HCT116 (cell line): ENCODE measurements at regions not wholly inside any gene's neighbourhood (a gene's known extent, or its start where the extent isn't known, plus 50 kb on each side); places are given as distances from the start of the nearest gene placed in this dataset.

ENCODE experiments used
- ATAC-seq: fragments of 200-7000 bp; cut with Tn5 transposase; 2 replicates; pipeline ENCODE4 v1.9.1; 2020; ENCODE audit warnings: mild to moderate bottlenecking, moderate library complexity
- BruUV-seq: library from RNA; stranded (reverse); fragments of 400-500 nt; replicated peaks from 2 replicates; lab custom pipeline; 2021; lab: Mats Ljungman, UMichigan
- CTCF ChIA-PET: fragments of 300-600 bp; sonication (Branson Sonifier 250); formaldehyde crosslinking; loops from one replicate; lab custom pipeline; 2021; ENCODE audit warnings: antibody characterized with exemption; lab: Charles Lee
- POLR2A ChIA-PET: fragments of 300-600, 350-600 bp; sonication (Branson Sonifier 250); formaldehyde crosslinking; loops from one replicate; lab custom pipeline; 2021; ENCODE audit warnings: antibody characterized with exemption; lab: Charles Lee
- RAD21 ChIA-PET, 2 experiments: fragments of 300-600 bp; sonication (Branson Sonifier 250); formaldehyde crosslinking; loops; one replicate each; lab custom pipeline; 2023; ENCODE audit warnings: low total read pairs in 2 of 2; ENCODE audit not compliant: uncharacterized antibody in 2 of 2, unreplicated experiment in 2 of 2, low non-redundant PET in 1 of 2; lab: Charles Lee
- DNase-seq: peaks from one replicate; pipeline ENCODE4 v3.0.0-alpha.2; 2010; ENCODE audit warnings: low read depth, low spot score
- H2AFZ ChIP-seq: fragments of 200-600 bp; shearing (Covaris generic), sonication (generic); 2 replicates; pipeline ENCODE4 v1.6.1; 2017; ENCODE audit warnings: low read depth, mixed run types, mixed read lengths, antibody characterized with exemption, low read length; ENCODE audit not compliant: poor library complexity, severe bottlenecking
- H3K27ac ChIP-seq: 2 replicates; pipeline ENCODE4 v1.5.1; 2012; ENCODE audit warnings: low read depth, low read length
- H3K27me3 ChIP-seq: fragments of 200-600 bp; sonication (generic); 2 replicates; pipeline ENCODE4 v1.6.1; 2016; ENCODE audit warnings: mixed run types, low read length, mixed read lengths; ENCODE audit not compliant: insufficient read depth
- H3K36me3 ChIP-seq, 2 experiments: fragments of 200-500 bp in 1 of 2; fragments of 200-600 bp in 1 of 2; sonication (Bioruptor generic) in 1 of 2; sonication (generic) in 1 of 2; 2 replicates each; pipeline versions ENCODE4 v1.5.1 to v1.6.1; 2014 to 2016; ENCODE audit warnings: low read length in 2 of 2, inconsistent platforms in 1 of 2, mixed read lengths in 1 of 2, mixed run types in 1 of 2; ENCODE audit not compliant: insufficient read depth in 2 of 2, control insufficient read depth in 1 of 2
- H3K4me1 ChIP-seq, 2 experiments: fragments of 200-600 bp in 1 of 2; sonication (generic) in 1 of 2; 2 replicates each; pipeline versions ENCODE4 v1.5.1 to v1.6.1; 2012 to 2017; ENCODE audit warnings: low read length in 2 of 2, inconsistent platforms in 1 of 2, mild to moderate bottlenecking in 1 of 2, mixed read lengths in 1 of 2, mixed run types in 1 of 2, moderate library complexity in 1 of 2; ENCODE audit not compliant: insufficient read depth in 2 of 2, control insufficient read depth in 1 of 2
- H3K4me2 ChIP-seq: fragments of 200-600 bp; sonication (generic); 2 replicates; pipeline ENCODE4 v1.6.1; 2017; ENCODE audit warnings: mixed run types, low read length, mixed read lengths
- H3K4me3 ChIP-seq, 2 experiments: fragments of 200-600 bp in 1 of 2; sonication (generic) in 1 of 2; replicated peaks in 1 of 2; 2 replicates each; pipeline ENCODE4 v1.5.1; 2011 to 2016; ENCODE audit warnings: low read length in 2 of 2, control low read depth in 1 of 2, low read depth in 1 of 2, mild to moderate bottlenecking in 1 of 2, mixed read lengths in 1 of 2, mixed run types in 1 of 2
- H3K79me2 ChIP-seq: fragments of 200-600 bp; sonication (generic); 2 replicates; pipeline ENCODE4 v1.6.1; 2017; ENCODE audit warnings: mild to moderate bottlenecking, mixed run types, low read length, moderate library complexity, mixed read lengths; ENCODE audit not compliant: insufficient read depth
- H3K9ac ChIP-seq: fragments of 200-600 bp; sonication (generic); 2 replicates; pipeline ENCODE4 v1.6.1; 2016; ENCODE audit warnings: low read length, mixed read lengths
- H3K9me2 ChIP-seq: fragments of 200-600 bp; sonication (generic), shearing (Covaris generic); 2 replicates; pipeline ENCODE4 v1.6.1; 2017; ENCODE audit warnings: mixed run types, mild to moderate bottlenecking, moderate library complexity; ENCODE audit not compliant: insufficient read depth
- H3K9me3 ChIP-seq, 2 experiments: fragments of 200-500 bp in 1 of 2; fragments of 200-600 bp in 1 of 2; sonication (Bioruptor generic) in 1 of 2; sonication (generic) in 1 of 2; 2 replicates each; pipeline ENCODE4 v1.6.1; 2014 to 2017; ENCODE audit warnings: low read length in 2 of 2, mixed read lengths in 2 of 2, inconsistent platforms in 1 of 2, low read depth in 1 of 2, mild to moderate bottlenecking in 1 of 2, mixed run types in 1 of 2, moderate library complexity in 1 of 2; ENCODE audit not compliant: control insufficient read depth in 1 of 2, insufficient read depth in 1 of 2
- H4K20me1 ChIP-seq: fragments of 200-600 bp; sonication (generic), shearing (Covaris generic); 2 replicates; pipeline ENCODE4 v1.6.1; 2017; ENCODE audit warnings: mixed run types, mild to moderate bottlenecking, moderate library complexity; ENCODE audit not compliant: insufficient read depth
- CBX3 ChIP-seq: IDR thresholded peaks from 2 replicates; pipeline ENCODE4 v1.6.1; 2012; ENCODE audit warnings: low read depth
- EGR1 ChIP-seq: IDR thresholded peaks from 2 replicates; pipeline ENCODE4 v1.6.1; 2012; ENCODE audit warnings: low read depth
- ELF1 ChIP-seq: IDR thresholded peaks from 2 replicates; pipeline ENCODE4 v1.6.1; 2012; ENCODE audit warnings: low read depth, borderline replicate concordance
- EZH2phosphoT487 ChIP-seq: fragments of 200-600 bp; IDR thresholded peaks from 2 replicates; pipeline ENCODE4 v1.6.1; 2018; ENCODE audit warnings: antibody characterized with exemption, borderline replicate concordance
- JUND ChIP-seq: IDR thresholded peaks from 2 replicates; pipeline ENCODE4 v1.6.1; 2012
- POLR2A ChIP-seq: IDR thresholded peaks from 2 replicates; pipeline ENCODE4 v1.7.0; 2011; ENCODE audit warnings: borderline replicate concordance; ENCODE audit not compliant: insufficient read depth, insufficient read length; ENCODE audit errors: extremely low read depth
- POLR2AphosphoS5 ChIP-seq: IDR thresholded peaks from 2 replicates; pipeline ENCODE4 v1.6.1; 2011; ENCODE audit warnings: mild to moderate bottlenecking, low read depth, low read length, moderate library complexity
- RAD21 ChIP-seq: IDR thresholded peaks from 2 replicates; pipeline ENCODE4 v1.6.1; 2012; ENCODE audit warnings: low read depth, mild to moderate bottlenecking
- REST ChIP-seq: IDR thresholded peaks from 2 replicates; pipeline ENCODE4 v1.6.1; 2012; ENCODE audit warnings: low read depth
- SRF ChIP-seq: IDR thresholded peaks from 2 replicates; pipeline ENCODE4 v1.6.1; 2012; ENCODE audit warnings: low read depth
- TCF7L2 ChIP-seq: IDR thresholded peaks from 2 replicates; pipeline ENCODE4 v1.7.0; 2011; ENCODE audit warnings: borderline replicate concordance, inconsistent platforms; ENCODE audit not compliant: insufficient read depth, insufficient read length; ENCODE audit errors: extremely low read depth
- YY1 ChIP-seq: IDR thresholded peaks from 2 replicates; pipeline ENCODE4 v1.6.1; 2011; ENCODE audit warnings: low read length, low read depth, moderate library complexity, mild to moderate bottlenecking; ENCODE audit not compliant: insufficient replicate concordance; ENCODE audit errors: extremely low read depth
- ZFX ChIP-seq: fragments of 450-650 bp; IDR thresholded peaks from 2 replicates; pipeline ENCODE4 v1.6.1; 2017
- ZNF274 ChIP-seq: fragments of 200-500 bp; sonication (Bioruptor generic); IDR thresholded peaks from 2 replicates; pipeline ENCODE4 v1.6.1; 2014; ENCODE audit warnings: mild to moderate bottlenecking, low read depth, low read length, inconsistent platforms
- intact Hi-C: fragments of 100-400 bp; cut with micrococcal nuclease; formaldehyde crosslinking; loops from 2 replicates; pipeline ENCODE4 v1.10.0; 2022

- POLR2A ChIA-PET = no interaction called here
- Histone ChIP-seq H3K9me2 (no peaks in the 10 kb centered on the region), H3K4me3 (no peak overlapping the region), H3K27ac (no peak overlapping the region), H3K4me2 (no peak overlapping the region), H3K4me1 (no peaks in the 10 kb centered on the region), H3K79me2 (no peaks in the 10 kb centered on the region), H3K36me3 (no peaks in the 10 kb centered on the region)
- CTCF ChIA-PET = interaction anchor here (0.8 kb wide), 1 partner anchor 10 kb away, joined by 3 read pairs; no protein-coding TSS in a partner anchor
- TF ChIP-seq YY1 (no peak), RAD21 (no peak), REST (no peak), ZNF274 (no peak), SRF (no peak)
- TF ChIP-seq, all 23 proteins: peak for 0
- H4K20me1 ChIP-seq = no peaks in the 10 kb centered on the region
- RAD21 ChIA-PET = no interaction called here
- ATAC-seq (no peak), DNase-seq (no peak)
- H3K9me3 ChIP-seq = no peaks in the 10 kb centered on the region
- H2AFZ ChIP-seq = no peak overlapping the region
- intact Hi-C loops = no loop called here
- H3K9ac ChIP-seq = no peak overlapping the region
- no peaks in the 10 kb centered on the region for H3K27me3 ChIP-seq
- no TSS peak for BruUV-seq
These were observed 153.1 kb upstream of the DCN start for GRCh38 chr12:91335699-91336098.

- DNase-seq (no peak), ATAC-seq (no peak)
- BruUV-seq = no TSS peak
- intact Hi-C loops = loop anchor here (1.0 kb wide), 1 partner anchor 18 kb away; no protein-coding TSS in a partner anchor
- no peak overlapping the region for H3K9ac ChIP-seq
- H3K4me3 ChIP-seq = no peak overlapping the region
- no peak overlapping the region for H2AFZ ChIP-seq
- no peaks in the 10 kb centered on the region for H3K9me3 ChIP-seq
- no peaks in the 10 kb centered on the region for H4K20me1 ChIP-seq
- H3K27ac ChIP-seq = no peak overlapping the region
- H3K36me3 ChIP-seq = no peaks in the 10 kb centered on the region
- RAD21 ChIA-PET = no interaction called here
- CTCF ChIA-PET = no interaction called here
- H3K79me2 ChIP-seq = no peaks in the 10 kb centered on the region
- H3K27me3 ChIP-seq = no peaks in the 10 kb centered on the region
- no peaks in the 10 kb centered on the region for H3K9me2 ChIP-seq
- POLR2A ChIA-PET = no interaction called here
- H3K4me1 ChIP-seq = no peaks in the 10 kb centered on the region
- H3K4me2 ChIP-seq = no peak overlapping the region
- TF ChIP-seq YY1 = no peak
- TF ChIP-seq EZH2phosphoT487 = no peak
- TF ChIP-seq JUND = no peak
- TF ChIP-seq POLR2A = no peak
- TF ChIP-seq REST = no peak
- TF ChIP-seq ELF1 = no peak
- no peak for TF ChIP-seq SRF
- no peak for TF ChIP-seq EGR1
- no peak for TF ChIP-seq ZFX
- TF ChIP-seq CBX3 = no peak
- TF ChIP-seq ZNF274 = no peak
- TF ChIP-seq POLR2AphosphoS5 = no peak
- no peak for TF ChIP-seq TCF7L2
These were observed 151.3 kb upstream of the DCN start for GRCh38 chr12:91333966-91334365.
